ENCODE measurements at regions not wholly inside any gene's neighbourhood (a gene's known extent, or its start where the extent isn't known, plus 50 kb on each side); places are given as distances from the start of the nearest gene placed in this dataset.
"Not testable (repeated sequence)": the region's sequence is repeated elsewhere in the genome, so short reads cannot be mapped to it uniquely, and the experiment has no call there.

DNA sequence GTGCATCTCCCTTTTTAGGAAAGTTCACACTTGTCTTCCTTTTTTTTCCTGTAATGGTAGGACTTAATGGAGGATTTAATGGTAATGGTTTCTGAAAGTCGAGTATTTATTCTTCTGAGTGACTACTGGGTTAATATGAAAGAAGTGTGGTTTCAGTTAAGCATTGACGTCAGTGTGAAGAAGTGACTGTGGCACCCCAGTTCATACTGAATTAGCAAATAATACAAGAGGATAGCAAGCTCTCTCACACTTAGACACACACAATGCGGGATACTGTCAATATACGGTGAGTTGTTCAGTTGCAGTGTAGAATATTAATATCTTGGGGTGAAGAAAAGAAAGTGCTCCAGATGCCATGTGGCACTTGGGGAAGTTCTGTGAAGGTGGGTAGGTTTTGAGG lies 167.6 kb upstream of the GOLGA6L22 start:
- TF ChIP-seq, protein P1, sequence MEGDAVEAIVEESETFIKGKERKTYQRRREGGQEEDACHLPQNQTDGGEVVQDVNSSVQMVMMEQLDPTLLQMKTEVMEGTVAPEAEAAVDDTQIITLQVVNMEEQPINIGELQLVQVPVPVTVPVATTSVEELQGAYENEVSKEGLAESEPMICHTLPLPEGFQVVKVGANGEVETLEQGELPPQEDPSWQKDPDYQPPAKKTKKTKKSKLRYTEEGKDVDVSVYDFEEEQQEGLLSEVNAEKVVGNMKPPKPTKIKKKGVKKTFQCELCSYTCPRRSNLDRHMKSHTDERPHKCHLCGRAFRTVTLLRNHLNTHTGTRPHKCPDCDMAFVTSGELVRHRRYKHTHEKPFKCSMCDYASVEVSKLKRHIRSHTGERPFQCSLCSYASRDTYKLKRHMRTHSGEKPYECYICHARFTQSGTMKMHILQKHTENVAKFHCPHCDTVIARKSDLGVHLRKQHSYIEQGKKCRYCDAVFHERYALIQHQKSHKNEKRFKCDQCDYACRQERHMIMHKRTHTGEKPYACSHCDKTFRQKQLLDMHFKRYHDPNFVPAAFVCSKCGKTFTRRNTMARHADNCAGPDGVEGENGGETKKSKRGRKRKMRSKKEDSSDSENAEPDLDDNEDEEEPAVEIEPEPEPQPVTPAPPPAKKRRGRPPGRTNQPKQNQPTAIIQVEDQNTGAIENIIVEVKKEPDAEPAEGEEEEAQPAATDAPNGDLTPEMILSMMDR (optimal IDR thresholded peaks at IDR 0.05 in 1 of 3, IDR thresholded peaks at IDR 0.05 in 1 of 3, conservative IDR thresholded peaks at IDR 0.05 in 1 of 3; ENCODE audit: extremely low read depth in 1 of 3, insufficient read depth in 2 of 3, low read length in 3 of 3): not testable (repeated sequence)
- not testable (repeated sequence) for TF ChIP-seq EZH2 (IDR thresholded peaks at IDR 0.05; ENCODE audit: low read length)
